PC-9 (cell line): ENCODE measurements at regions not wholly inside any gene's neighbourhood (a gene's known extent, or its start where the extent isn't known, plus 50 kb on each side); places are given as distances from the start of the nearest gene placed in this dataset.

Experiments
- EZH2 ChIP-seq: fragments of 200-600 bp; sonication (generic); IDR thresholded peaks from 2 replicates; pipeline ENCODE4 v1.8.0; 2017; ENCODE audit warnings: antibody characterized with exemption, low read depth
- TF ChIP-seq, protein P1 (sequence below): fragments of 200-600 bp; sonication (generic); conservative IDR thresholded peaks from 2 replicates; pipeline ENCODE4 v1.6.1; 2017; ENCODE audit warnings: mixed run types, antibody characterized with exemption, mild to moderate bottlenecking, moderate library complexity

DNA sequence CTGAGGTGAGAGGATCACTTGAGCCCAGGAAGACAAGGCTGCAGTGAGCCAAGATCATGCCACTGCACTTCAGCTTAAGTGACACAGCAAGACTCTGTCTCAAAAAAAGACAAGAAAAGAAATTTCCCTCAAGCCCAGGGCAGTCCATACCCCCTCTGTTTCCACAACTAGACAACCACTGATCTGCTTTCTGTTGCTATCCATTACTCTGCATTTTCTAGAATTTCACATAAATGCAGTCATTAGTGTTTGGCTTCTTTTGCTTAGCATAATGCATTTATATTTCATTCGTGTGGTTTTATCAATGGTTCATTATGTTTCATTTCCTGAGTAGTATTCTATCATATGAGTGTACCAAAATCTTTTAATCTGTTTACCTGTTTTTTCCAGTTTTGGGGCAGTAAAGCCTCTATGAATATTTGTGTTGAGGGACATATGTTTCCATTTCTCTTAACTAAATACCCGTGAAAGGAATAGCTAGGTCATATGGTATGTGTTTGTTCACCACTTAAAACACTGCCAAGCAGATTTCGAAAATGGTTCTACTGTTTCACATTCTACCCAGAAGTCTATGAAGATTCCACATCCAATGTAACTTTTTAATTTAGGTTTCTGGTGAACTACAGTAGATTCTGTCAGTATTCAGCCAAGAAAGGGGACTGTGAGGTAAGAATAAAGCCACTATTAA, 271.8 kb downstream of the ZNF608 start:
- no peak for TF ChIP-seq EZH2
- TF ChIP-seq, protein P1, sequence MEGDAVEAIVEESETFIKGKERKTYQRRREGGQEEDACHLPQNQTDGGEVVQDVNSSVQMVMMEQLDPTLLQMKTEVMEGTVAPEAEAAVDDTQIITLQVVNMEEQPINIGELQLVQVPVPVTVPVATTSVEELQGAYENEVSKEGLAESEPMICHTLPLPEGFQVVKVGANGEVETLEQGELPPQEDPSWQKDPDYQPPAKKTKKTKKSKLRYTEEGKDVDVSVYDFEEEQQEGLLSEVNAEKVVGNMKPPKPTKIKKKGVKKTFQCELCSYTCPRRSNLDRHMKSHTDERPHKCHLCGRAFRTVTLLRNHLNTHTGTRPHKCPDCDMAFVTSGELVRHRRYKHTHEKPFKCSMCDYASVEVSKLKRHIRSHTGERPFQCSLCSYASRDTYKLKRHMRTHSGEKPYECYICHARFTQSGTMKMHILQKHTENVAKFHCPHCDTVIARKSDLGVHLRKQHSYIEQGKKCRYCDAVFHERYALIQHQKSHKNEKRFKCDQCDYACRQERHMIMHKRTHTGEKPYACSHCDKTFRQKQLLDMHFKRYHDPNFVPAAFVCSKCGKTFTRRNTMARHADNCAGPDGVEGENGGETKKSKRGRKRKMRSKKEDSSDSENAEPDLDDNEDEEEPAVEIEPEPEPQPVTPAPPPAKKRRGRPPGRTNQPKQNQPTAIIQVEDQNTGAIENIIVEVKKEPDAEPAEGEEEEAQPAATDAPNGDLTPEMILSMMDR: no peak
